GM12891 (cell line): ENCODE measurements at regions not wholly inside any gene's neighbourhood (a gene's known extent, or its start where the extent isn't known, plus 50 kb on each side); places are given as distances from the start of the nearest gene placed in this dataset.

Experiments
- PAX5 ChIP-seq: IDR thresholded peaks from 2 replicates; pipeline ENCODE4 v1.6.1; 2011; ENCODE audit warnings: low read length, moderate library complexity, mild to moderate bottlenecking; ENCODE audit not compliant: insufficient read depth, severe bottlenecking
- POLR2A ChIP-seq: IDR thresholded peaks from 2 replicates; pipeline ENCODE4 v1.6.1; 2011; ENCODE audit warnings: low read depth, low read length, control low read depth
- POLR2AphosphoS5 ChIP-seq: IDR thresholded peaks from 2 replicates; pipeline ENCODE4 v1.6.1; 2011; ENCODE audit warnings: low read depth, low read length, control low read depth
- SPI1 ChIP-seq: IDR thresholded peaks from 2 replicates; pipeline ENCODE4 v1.6.1; 2011; ENCODE audit warnings: low read depth, low read length, control low read depth
- TAF1 ChIP-seq: IDR thresholded peaks from 2 replicates; pipeline ENCODE4 v1.6.1; 2011; ENCODE audit warnings: low read depth, low read length, control low read depth

DNA sequence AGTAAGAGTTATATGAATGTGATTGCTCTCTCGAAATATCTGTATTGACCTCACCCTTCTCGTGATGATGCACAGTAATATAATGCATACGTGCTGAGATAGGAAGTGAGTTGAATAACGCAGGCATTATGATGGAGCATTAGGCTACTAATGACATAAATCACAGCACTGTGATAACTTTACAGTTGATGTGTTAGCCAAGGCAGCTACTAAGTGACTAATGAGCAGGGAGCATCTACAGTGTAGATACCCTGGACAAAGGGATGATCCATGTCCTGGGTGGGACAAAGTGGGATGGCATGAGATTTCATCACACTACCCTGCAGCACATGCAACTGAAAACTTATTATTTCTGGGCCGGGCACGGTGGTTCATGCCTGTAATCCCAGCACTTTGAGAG lies 68.4 kb downstream of the HDGFL1 start:
- no peak for TF ChIP-seq POLR2AphosphoS5
- TF ChIP-seq POLR2A = no peak
- no peak for TF ChIP-seq TAF1
- TF ChIP-seq SPI1 = no peak
- no peak for TF ChIP-seq PAX5
